GM19372 (cell line): ENCODE measurements at regions not wholly inside any gene's neighbourhood (a gene's known extent, or its start where the extent isn't known, plus 50 kb on each side); places are given as distances from the start of the nearest gene placed in this dataset.
"Not testable (repeated sequence)": the region's sequence is repeated elsewhere in the genome, so short reads cannot be mapped to it uniquely, and the experiment has no call there.

Experiments
- ATAC-seq: cut with Tn5 transposase; IDR thresholded peaks from one replicate; pipeline ENCODE4 v1.9.1; 2021; ENCODE audit warnings: mild to moderate bottlenecking, low read depth, moderate library complexity; ENCODE audit not compliant: unreplicated experiment

- no peak for ATAC-seq
Measured at GRCh38 chr5:154653764-154654485, 101.3 kb upstream of the LARP1 start.

GRCh38 chr5:154653418-154653763, 101.8 kb upstream of the LARP1 start:
- ATAC-seq = no peak

GRCh38 chr5:154652746-154653417, 102.3 kb upstream of the LARP1 start:
- no peak for ATAC-seq

GRCh38 chr5:154651795-154652194, 103.4 kb upstream of the LARP1 start:
- ATAC-seq = not testable (repeated sequence)

GRCh38 chr5:154648706-154649105, 106.5 kb upstream of the LARP1 start:
- no peak for ATAC-seq

GRCh38 chr5:154648229-154648628, 106.9 kb upstream of the LARP1 start:
- no peak for ATAC-seq

GRCh38 chr5:154647761-154648145, 107.4 kb upstream of the LARP1 start:
- ATAC-seq = no peak

- peak; percentile 61 for ATAC-seq
Measured at GRCh38 chr5:154647114-154647760, 107.9 kb upstream of the LARP1 start.

- no peak for ATAC-seq
Measured at GRCh38 chr5:154646745-154647113, 108.4 kb upstream of the LARP1 start.

- no peak for ATAC-seq
Measured at GRCh38 chr5:154644745-154645411, 110.3 kb upstream of the LARP1 start.

GRCh38 chr5:154642499-154643245, 112.5 kb upstream of the LARP1 start:
- no peak for ATAC-seq

GRCh38 chr5:154640213-154640831, 114.9 kb upstream of the LARP1 start:
- not testable (repeated sequence) for ATAC-seq

- not testable (repeated sequence) for ATAC-seq
Measured at GRCh38 chr5:154636786-154637185, 118.4 kb upstream of the LARP1 start.

GRCh38 chr5:154636271-154636670, 118.9 kb upstream of the LARP1 start:
- not testable (repeated sequence) for ATAC-seq

- ATAC-seq = not testable (repeated sequence)
Measured at GRCh38 chr5:154633744-154634143, 121.4 kb upstream of the LARP1 start.

- ATAC-seq = no peak
Measured at GRCh38 chr5:154631141-154631540, 124.0 kb upstream of the LARP1 start.

- ATAC-seq = no peak
Measured at GRCh38 chr5:154630410-154630809, 124.8 kb upstream of the LARP1 start.

- no peak for ATAC-seq
Measured at GRCh38 chr5:154628685-154629084, 126.5 kb upstream of the LARP1 start.

- ATAC-seq = no peak
Measured at GRCh38 chr5:154627698-154628678, 127.2 kb upstream of the LARP1 start.
